ENCODE measurements at regions not wholly inside any gene's neighbourhood (a gene's known extent, or its start where the extent isn't known, plus 50 kb on each side); places are given as distances from the start of the nearest gene placed in this dataset.

- TF ChIP-seq CTCF (IDR thresholded peaks at IDR 0.05): no peak
- no peak for TF ChIP-seq POLR2A (IDR thresholded peaks at IDR 0.05)
- TF ChIP-seq EP300 (IDR thresholded peaks at IDR 0.05): no peak
Measured at GRCh38 chr2:200728630-200729029, 83.1 kb upstream of the BZW1 start.

Data from ovary (tissue), 3 donors.